Ovary (tissue), 3 donors: ENCODE measurements at regions not wholly inside any gene's neighbourhood (a gene's known extent, or its start where the extent isn't known, plus 50 kb on each side); places are given as distances from the start of the nearest gene placed in this dataset.

Experiments
- CTCF ChIP-seq, 3 donors: fragments of 450-650 bp in 2 of 3; fragments of 200-600 bp in 1 of 3; IDR thresholded peaks; one replicate each; pipeline versions ENCODE4 v1.5.1 to v1.8.0; 2016 to 2022; ENCODE audit warnings: antibody characterized with exemption in 3 of 3, mild to moderate bottlenecking in 1 of 3
- POLR2A ChIP-seq: fragments of 450-650 bp; IDR thresholded peaks from one replicate; pipeline ENCODE4 v1.6.1; 2017; ENCODE audit warnings: antibody characterized with exemption, mild to moderate bottlenecking, moderate library complexity
- donor health status: DM: no; HTN: no; CAD: no.

- TF ChIP-seq POLR2A (no peak), CTCF (IDR thresholded peaks at IDR 0.05) (no peak)
Observed at GRCh38 chr9:119768266-119768665, 399.0 kb upstream of the BRINP1 start.
